ENCODE measurements at regions not wholly inside any gene's neighbourhood (a gene's known extent, or its start where the extent isn't known, plus 50 kb on each side); places are given as distances from the start of the nearest gene placed in this dataset.

DNA sequence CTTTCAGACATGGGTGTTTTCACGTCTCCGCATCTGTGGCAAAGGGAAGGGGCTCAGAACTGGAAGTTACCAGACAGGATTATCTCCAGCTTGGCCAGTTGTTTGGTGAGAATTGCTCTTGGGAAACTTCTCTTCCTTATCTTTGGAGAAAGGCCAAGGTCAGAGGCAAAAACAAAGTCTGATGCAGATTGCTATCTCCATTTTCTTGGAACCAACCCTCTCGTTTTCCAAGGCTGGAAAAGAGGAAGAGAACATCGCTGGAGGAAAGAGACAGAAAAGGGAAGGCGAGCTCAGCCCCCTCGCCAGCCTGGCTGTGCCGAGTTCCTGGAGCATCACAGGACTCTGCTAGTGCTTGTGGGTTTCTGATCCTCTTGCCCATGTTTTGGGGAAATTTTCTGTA lies 396.8 kb upstream of the SHH start:
- TF ChIP-seq CTCF (IDR thresholded peaks at IDR 0.05): no peak
- DNase-seq (ENCODE audit: low spot score): no peak
- Histone ChIP-seq H3K27ac (no peak overlapping the region), H3K4me3 (no peak overlapping the region)

GRCh38 chr7:156207306-156207705 lies 395.0 kb upstream of the SHH start:
- DNase-seq (ENCODE audit: low spot score): no peak
- H3K4me3 ChIP-seq: no peak overlapping the region
- TF ChIP-seq CTCF (IDR thresholded peaks at IDR 0.05): no peak
- H3K27ac ChIP-seq: no peak overlapping the region

DNA sequence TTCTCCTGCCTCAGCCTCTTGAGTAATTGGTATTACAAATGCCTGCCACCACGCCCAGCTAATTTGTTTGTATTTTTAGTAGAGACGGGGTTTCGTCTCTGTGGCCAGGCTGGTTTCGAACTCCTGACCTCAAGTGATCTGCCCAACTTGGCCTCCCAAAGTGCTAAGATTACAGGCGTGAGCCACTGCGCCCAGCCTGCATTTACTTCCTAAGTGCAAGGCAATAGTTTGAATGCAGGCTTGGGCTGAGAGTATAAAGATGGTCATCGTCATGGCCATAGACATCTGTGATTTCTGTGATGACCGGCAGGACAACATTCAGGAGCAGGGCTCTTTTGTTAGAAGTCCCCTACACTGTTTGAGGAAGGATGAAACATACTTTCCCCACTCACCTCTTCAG lies 393.9 kb upstream of the SHH start:
- H3K4me3 ChIP-seq: no peak overlapping the region
- no peak for DNase-seq (ENCODE audit: low spot score)
- TF ChIP-seq CTCF (IDR thresholded peaks at IDR 0.05): no peak
- no peak overlapping the region for H3K27ac ChIP-seq

DNA sequence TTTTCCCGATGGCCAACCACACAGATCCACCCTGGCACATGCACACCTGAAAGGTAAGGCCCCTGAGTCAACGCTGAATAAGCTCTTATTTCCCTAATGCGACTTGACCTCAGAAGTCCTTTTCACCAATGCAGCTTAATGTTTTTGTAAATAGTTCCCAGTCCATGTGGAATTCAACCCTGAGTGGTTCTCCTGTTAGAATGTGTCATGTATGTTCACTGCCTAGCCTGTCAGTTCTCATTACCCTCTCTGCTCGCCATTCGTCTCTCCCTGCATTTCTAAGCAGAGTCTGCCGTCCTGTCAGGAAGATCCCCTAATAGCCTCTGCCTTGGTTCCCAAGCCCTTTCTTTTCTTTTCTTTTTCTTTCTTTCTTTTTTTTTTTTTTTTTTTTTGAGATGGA lies 392.6 kb upstream of the SHH start:
- no peak overlapping the region for H3K27ac ChIP-seq
- no peak overlapping the region for H3K4me3 ChIP-seq
- no peak for DNase-seq (ENCODE audit: low spot score)
- no peak for TF ChIP-seq CTCF (IDR thresholded peaks at IDR 0.05)

DNA sequence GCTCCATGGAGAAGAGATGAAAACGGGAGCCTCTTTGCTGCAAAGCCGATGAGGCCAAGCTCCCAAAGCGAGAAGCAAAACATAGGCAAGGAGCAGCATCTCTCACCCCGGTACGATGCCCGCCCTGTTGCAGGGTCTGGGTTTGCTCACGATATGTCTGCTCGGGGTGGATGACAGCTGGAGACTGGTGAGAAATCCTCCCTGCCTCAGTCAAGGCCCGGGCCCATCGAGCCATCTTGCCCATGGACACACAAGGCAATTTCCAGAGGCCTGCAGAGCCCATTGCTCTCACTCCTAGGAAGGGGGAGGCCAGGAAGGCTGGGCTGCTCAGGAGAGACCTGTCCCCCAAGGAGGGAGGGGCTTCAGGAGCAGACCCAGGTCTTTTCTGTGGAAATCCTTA lies 391.7 kb upstream of the SHH start:
- no peak overlapping the region for H3K27ac ChIP-seq
- no peak for DNase-seq (ENCODE audit: low spot score)
- TF ChIP-seq CTCF (IDR thresholded peaks at IDR 0.05): no peak
- no peak overlapping the region for H3K4me3 ChIP-seq

DNA sequence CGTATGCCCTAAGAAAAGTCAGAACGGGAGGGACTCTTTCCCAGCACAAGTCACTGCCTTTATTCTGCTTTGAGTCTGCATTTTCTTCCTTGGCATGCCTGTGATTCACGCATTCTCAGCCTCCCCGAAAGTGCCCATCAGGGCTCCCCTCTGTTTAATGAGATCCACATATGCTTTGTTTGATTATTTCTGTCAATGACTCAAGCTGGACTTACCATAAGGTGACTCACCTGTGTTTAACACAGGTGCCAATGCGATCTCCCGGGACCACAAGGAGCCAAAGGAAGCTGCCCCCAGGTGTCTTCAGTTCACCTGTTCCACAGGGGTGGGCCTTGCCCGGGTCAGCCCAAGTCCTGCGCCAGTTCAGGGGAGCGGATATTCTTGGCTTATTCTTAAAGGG lies 386.0 kb upstream of the SHH start:
- TF ChIP-seq CTCF (IDR thresholded peaks at IDR 0.05): no peak
- Histone ChIP-seq H3K27ac (no peak overlapping the region), H3K4me3 (no peak overlapping the region)
- DNase-seq (ENCODE audit: low spot score): no peak

GRCh38 chr7:156196649-156197048 lies 384.4 kb upstream of the SHH start:
- DNase-seq (ENCODE audit: low spot score): no peak
- Histone ChIP-seq H3K4me3 (no peak overlapping the region), H3K27ac (no peak overlapping the region)
- TF ChIP-seq CTCF (IDR thresholded peaks at IDR 0.05): no peak

Data from coronary artery (tissue), 2 donors.